H9 (cell line): ENCODE measurements at regions not wholly inside any gene's neighbourhood (a gene's known extent, or its start where the extent isn't known, plus 50 kb on each side); places are given as distances from the start of the nearest gene placed in this dataset.

Experiments used
- DNase-seq: peaks from one replicate; pipeline ENCODE4 v3.0.0-alpha.2; 2017
- H2AFZ ChIP-seq: one replicate; pipeline ENCODE4 v1.6.1; 2013; ENCODE audit warnings: mild to moderate bottlenecking, low read length, control low read depth, moderate library complexity
- H2AK5ac ChIP-seq: 2 replicates; pipeline ENCODE4 v1.6.1; 2013; ENCODE audit warnings: low read length, control low read depth, mixed read lengths; ENCODE audit not compliant: insufficient read length
- H2BK120ac ChIP-seq: one replicate; pipeline ENCODE4 v1.6.1; 2013; ENCODE audit warnings: low read depth, mild to moderate bottlenecking, low read length, control low read depth, inconsistent platforms; ENCODE audit not compliant: poor library complexity, severe bottlenecking
- H2BK12ac ChIP-seq: 2 replicates; pipeline ENCODE4 v1.6.1; 2013; ENCODE audit warnings: low read length, control low read depth, mixed read lengths, low read depth; ENCODE audit not compliant: insufficient read length
- H2BK15ac ChIP-seq: 2 replicates; pipeline ENCODE4 v1.6.1; 2013; ENCODE audit warnings: low read depth, low read length, control low read depth
- H2BK20ac ChIP-seq: one replicate; pipeline ENCODE4 v1.6.1; 2013; ENCODE audit warnings: low read depth, mild to moderate bottlenecking, low read length, control low read depth, inconsistent platforms; ENCODE audit not compliant: poor library complexity, severe bottlenecking
- H2BK5ac ChIP-seq: 2 replicates; pipeline ENCODE4 v1.6.1; 2013; ENCODE audit warnings: low read length, control low read depth, mixed read lengths; ENCODE audit not compliant: insufficient read length
- H3K14ac ChIP-seq: 2 replicates; pipeline ENCODE4 v1.6.1; 2013; ENCODE audit warnings: low read length, control low read depth; ENCODE audit not compliant: insufficient read depth
- H3K18ac ChIP-seq: 2 replicates; pipeline ENCODE4 v1.6.1; 2013; ENCODE audit warnings: low read depth, mild to moderate bottlenecking, mixed read lengths, low read length, control low read depth; ENCODE audit not compliant: insufficient read length
- H3K23ac ChIP-seq: 2 replicates; pipeline ENCODE4 v1.6.1; 2013; ENCODE audit warnings: low read length, control low read depth, mixed read lengths, low read depth; ENCODE audit not compliant: insufficient read length
- H3K23me2 ChIP-seq: 2 replicates; pipeline ENCODE4 v1.6.1; 2013; ENCODE audit warnings: low read depth, mild to moderate bottlenecking, mixed read lengths, low read length, control low read depth; ENCODE audit not compliant: insufficient read length, poor library complexity, severe bottlenecking
- H3K27ac ChIP-seq: 2 replicates; pipeline ENCODE4 v1.5.1; 2013; ENCODE audit warnings: low read length, control low read depth, mixed read lengths, low read depth; ENCODE audit not compliant: insufficient read length
- H3K27me3 ChIP-seq: 2 replicates; pipeline ENCODE4 v1.6.1; 2013; ENCODE audit warnings: low read length, control low read depth, inconsistent platforms; ENCODE audit not compliant: insufficient read depth
- H3K4ac ChIP-seq: 2 replicates; pipeline ENCODE4 v1.6.1; 2013; ENCODE audit warnings: low read depth, mild to moderate bottlenecking, control low read depth, inconsistent platforms, low read length, moderate library complexity
- H3K4me1 ChIP-seq: 2 replicates; pipeline ENCODE4 v1.6.1; 2013; ENCODE audit warnings: low read length, control low read depth, inconsistent platforms; ENCODE audit not compliant: insufficient read depth
- H3K4me2 ChIP-seq: 2 replicates; pipeline ENCODE4 v1.6.1; 2013; ENCODE audit warnings: low read length, control low read depth, mixed read lengths; ENCODE audit not compliant: insufficient read length, insufficient read depth
- H3K56ac ChIP-seq: 2 replicates; pipeline ENCODE4 v1.6.1; 2013; ENCODE audit warnings: low read depth, mild to moderate bottlenecking, mixed read lengths, low read length, control low read depth; ENCODE audit not compliant: insufficient read length
- H3K79me1 ChIP-seq: 2 replicates; pipeline ENCODE4 v1.6.1; 2013; ENCODE audit warnings: low read depth, mild to moderate bottlenecking, moderate library complexity, low read length, control low read depth, inconsistent platforms; ENCODE audit not compliant: insufficient read depth, poor library complexity, severe bottlenecking
- H3K79me2 ChIP-seq: 2 replicates; pipeline ENCODE4 v1.6.1; 2013; ENCODE audit warnings: low read length, control low read depth, inconsistent platforms; ENCODE audit not compliant: insufficient read depth
- H3K9ac ChIP-seq: 2 replicates; pipeline ENCODE4 v1.6.1; 2013; ENCODE audit warnings: low read length, control low read depth, mixed read lengths; ENCODE audit not compliant: insufficient read length; ENCODE audit errors: extremely low read depth
- H3K9me3 ChIP-seq: one replicate; pipeline ENCODE4 v1.6.1; 2013; ENCODE audit warnings: low read depth, low read length, inconsistent platforms; ENCODE audit not compliant: control insufficient read depth
- H3T11ph ChIP-seq: one replicate; pipeline ENCODE4 v1.6.1; 2013; ENCODE audit warnings: mild to moderate bottlenecking, low read length, control low read depth, inconsistent platforms
- H4K20me1 ChIP-seq: one replicate; pipeline ENCODE4 v1.6.1; 2013; ENCODE audit not compliant: control insufficient read depth, insufficient read length, insufficient read depth
- H4K5ac ChIP-seq: 2 replicates; pipeline ENCODE4 v1.6.1; 2013; ENCODE audit warnings: low read depth, mild to moderate bottlenecking, mixed read lengths, low read length, control low read depth; ENCODE audit not compliant: insufficient read length
- H4K8ac ChIP-seq: replicated peaks from 2 replicates; pipeline ENCODE4 v1.6.1; 2013; ENCODE audit warnings: low read length, control low read depth, mixed read lengths, low read depth; ENCODE audit not compliant: insufficient read length
- H4K91ac ChIP-seq: 2 replicates; pipeline ENCODE4 v1.6.1; 2013; ENCODE audit warnings: low read depth, mild to moderate bottlenecking, moderate library complexity, mixed read lengths, low read length, control low read depth; ENCODE audit not compliant: insufficient read length
- H3K27ac Mint-ChIP-seq, 3 experiments: 2 replicates in 2 of 3; 3 replicates in 1 of 3; pipeline ENCODE4 v1.8.0; 2020 to 2021; ENCODE audit warnings: mixed read lengths in 3 of 3, mild to moderate bottlenecking in 1 of 3, moderate library complexity in 1 of 3
- H3K27me3 Mint-ChIP-seq: 2 replicates; pipeline ENCODE4 v1.8.0; 2021; ENCODE audit warnings: low read depth, mild to moderate bottlenecking, moderate library complexity, mixed read lengths
- H3K36me3 Mint-ChIP-seq, 3 experiments: 2 replicates in 2 of 3; 3 replicates in 1 of 3; pipeline ENCODE4 v1.8.0; 2020 to 2021; ENCODE audit warnings: low read depth in 3 of 3, mixed read lengths in 3 of 3; ENCODE audit not compliant: insufficient read depth in 1 of 3
- H3K4me1 Mint-ChIP-seq, 2 experiments: 2 replicates each; pipeline ENCODE4 v1.8.0; 2020; ENCODE audit warnings: mixed read lengths in 2 of 2
- H3K4me3 Mint-ChIP-seq, 2 experiments: 2 replicates in 1 of 2; 3 replicates in 1 of 2; pipeline ENCODE4 v1.8.0; 2020 to 2021; ENCODE audit warnings: mild to moderate bottlenecking in 2 of 2, mixed read lengths in 2 of 2, moderate library complexity in 1 of 2
- H3K9me3 Mint-ChIP-seq, 2 experiments: 2 replicates in 1 of 2; 3 replicates in 1 of 2; pipeline ENCODE4 v1.8.0; 2020; ENCODE audit warnings: mild to moderate bottlenecking in 2 of 2, mixed read lengths in 2 of 2, moderate library complexity in 1 of 2
- CTCF ChIP-seq: fragments of 200-600 bp; sonication (generic); conservative IDR thresholded peaks from 3 replicates; pipeline ENCODE4 v1.8.0; 2021; ENCODE audit warnings: antibody characterized with exemption, mild to moderate bottlenecking
- WGBS: extraction: QIAGEN DNeasy Blood & Tissue Kit; methylation state at CpG from one replicate; pipeline ENCODE4 v1.1.7; 2013; ENCODE audit warnings: missing lambda C conversion rate, low lambda C conversion rate, mixed read lengths; ENCODE audit not compliant: insufficient read length; ENCODE audit errors: extremely low coverage; 5-methylcytosine and 5-hydroxymethylcytosine counted together

GRCh38 chr7:155886391-155887173, 74.3 kb upstream of the SHH start:
- H2BK120ac ChIP-seq = no peak overlapping the region
- no peak overlapping the region for H3K4me2 ChIP-seq
- no peaks in the 10 kb centered on the region for H3K79me1 ChIP-seq
- H3K23ac ChIP-seq = no peak overlapping the region
- H4K5ac ChIP-seq = no peak overlapping the region
- DNase-seq = no peak
- no peak overlapping the region for H3K18ac ChIP-seq
- no peak overlapping the region for H2BK12ac ChIP-seq
- H3K9ac ChIP-seq = no peak overlapping the region
- no peaks in the 10 kb centered on the region for H3K23me2 ChIP-seq
- no peak overlapping the region for H2BK20ac ChIP-seq
- H2BK15ac ChIP-seq = no peak overlapping the region
- Mint-ChIP-seq H3K36me3 (peaks cover 0 to 9% (median 4%) of the 10 kb centered on the region in 3 experiments; a peak in 3 of 7 replicates), H3K4me1 (peaks cover 4 to 5% of the 10 kb centered on the region in 2 experiments), H3K4me3 (no peak overlapping the region), H3K9me3 (peaks cover 12 to 16% of the 10 kb centered on the region in 2 experiments), H3K27ac (no peak overlapping the region; a peak in 1 of 7 replicates), H3K27me3 (peaks cover 5% of the 10 kb centered on the region)
- H3K4me1 ChIP-seq = no peaks in the 10 kb centered on the region
- no peak overlapping the region for H3K4ac ChIP-seq
- H3K9me3 ChIP-seq = no peaks in the 10 kb centered on the region
- 0 out of 2 replicates have a peak overlapping the region, but pooled peaks have one; percentile 66 for H3K14ac ChIP-seq
- no peak overlapping the region for H2AFZ ChIP-seq
- no CpG with 5 or more reads among the region's 37 CpGs for WGBS
- no peaks in the 10 kb centered on the region for H3K27me3 ChIP-seq
- no peak overlapping the region for H2BK5ac ChIP-seq
- H4K8ac ChIP-seq = no peak overlapping the region
- no peaks in the 10 kb centered on the region for H3K79me2 ChIP-seq
- no peaks in the 10 kb centered on the region for H4K20me1 ChIP-seq
- no peak overlapping the region for H4K91ac ChIP-seq
- no peak overlapping the region for H3K27ac ChIP-seq
- no peak overlapping the region for H2AK5ac ChIP-seq
- no peak overlapping the region for H3K56ac ChIP-seq
- no peak for TF ChIP-seq CTCF
- no peak overlapping the region for H3T11ph ChIP-seq
